HG03460 (cell line): ENCODE measurements at regions not wholly inside any gene's neighbourhood (a gene's known extent, or its start where the extent isn't known, plus 50 kb on each side); places are given as distances from the start of the nearest gene placed in this dataset.
"Not testable (repeated sequence)": the region's sequence is repeated elsewhere in the genome, so short reads cannot be mapped to it uniquely, and the experiment has no call there.

ENCODE experiments used
- ATAC-seq: cut with Tn5 transposase; IDR thresholded peaks from one replicate; pipeline ENCODE4 v1.9.1; 2021; ENCODE audit not compliant: unreplicated experiment

DNA sequence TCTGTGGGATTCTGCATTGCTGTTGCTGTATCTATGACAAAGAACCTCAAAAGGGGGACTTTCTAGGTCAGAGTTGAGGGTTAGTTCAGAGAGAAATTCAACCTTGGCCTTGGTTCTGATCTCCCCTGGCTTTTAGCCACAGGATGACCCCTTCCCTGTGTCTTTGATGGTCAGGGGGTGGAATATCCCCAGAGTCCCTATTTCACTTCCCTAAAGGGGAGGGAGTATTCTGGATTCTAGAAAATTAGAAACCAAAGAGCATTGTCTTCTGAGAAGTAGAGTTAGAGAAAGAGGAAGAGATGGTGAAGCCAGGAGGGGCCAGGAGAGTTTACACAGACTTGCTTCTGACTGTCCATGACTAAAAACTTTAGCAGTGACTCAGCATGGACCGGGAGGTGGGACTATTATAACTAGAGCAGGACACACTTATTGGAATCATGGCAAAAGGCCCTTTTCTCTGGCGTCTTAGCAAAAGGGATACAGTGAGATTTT lies 56.2 kb upstream of the LPAR1 start:
- no peak for ATAC-seq

DNA sequence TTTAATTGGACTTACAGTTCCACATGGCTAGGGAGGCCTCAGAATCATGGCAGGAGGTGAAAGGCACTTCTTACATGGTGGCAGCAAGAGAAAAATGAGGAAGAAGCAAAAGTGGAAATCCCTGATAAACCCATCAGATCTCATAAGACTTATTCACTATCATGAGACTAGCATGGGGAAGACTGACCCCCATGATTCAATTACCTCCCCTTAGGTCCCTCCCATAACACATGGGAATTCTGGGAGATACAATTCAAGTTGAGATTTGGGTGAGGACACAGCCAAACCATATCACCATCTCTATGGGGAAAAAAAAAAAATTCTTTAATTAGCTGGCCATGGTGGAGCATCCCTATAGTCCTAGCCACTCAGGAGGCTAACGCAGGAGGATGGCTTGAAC lies 53.9 kb upstream of the LPAR1 start:
- not testable (repeated sequence) for ATAC-seq
